ENCODE measurements at regions not wholly inside any gene's neighbourhood (a gene's known extent, or its start where the extent isn't known, plus 50 kb on each side); places are given as distances from the start of the nearest gene placed in this dataset.

DNA sequence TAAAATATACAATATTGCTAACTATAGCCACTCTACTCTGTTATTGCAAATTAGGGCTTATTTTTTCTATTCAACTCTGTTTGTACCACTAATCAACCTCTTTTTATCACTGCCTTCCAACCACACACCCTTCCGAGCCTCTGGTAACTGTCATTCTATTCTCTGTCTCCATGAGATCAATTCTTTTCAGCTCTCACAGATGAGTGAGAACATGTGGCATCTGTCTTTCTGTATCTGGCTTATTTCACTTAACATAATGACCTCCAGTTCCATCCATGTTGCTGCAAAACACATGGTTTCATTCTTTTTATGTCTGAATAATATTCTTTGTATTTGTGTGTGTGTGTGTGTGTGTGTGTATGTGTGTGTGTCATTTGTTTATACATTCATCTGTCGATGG lies 350.1 kb upstream of the DACH1 start:
- intact Hi-C loops (cut with DNase I, micrococcal nuclease), result no loop called here
- peaks cover 6% of the 10 kb centered on the region for H3K9me3 Mint-ChIP-seq
- no peaks in the 10 kb centered on the region for H3K4me1 Mint-ChIP-seq (ENCODE audit: low read depth)
- DNase-seq (no peak), ATAC-seq (ENCODE audit: poor library complexity) (no peak)
- Histone ChIP-seq H3K4me1 (ENCODE audit: insufficient read depth, low read length) (no peaks in the 10 kb centered on the region), H3K27me3 (ENCODE audit: control insufficient read depth in 1 of 2, insufficient read depth in 2 of 2, low read length in 2 of 2) (no peaks in the 10 kb centered on the region), H3K27ac (ENCODE audit: low read depth in 1 of 2, low read length in 2 of 2) (no peak overlapping the region), H3K9me3 (ENCODE audit: control insufficient read depth in 1 of 2, insufficient read depth in 1 of 2, low read length in 2 of 2) (peaks cover 0 to 13% of the 10 kb centered on the region in 2 experiments), H3K36me3 (ENCODE audit: insufficient read depth, low read length) (no peaks in the 10 kb centered on the region), H3K4me3 (ENCODE audit: low read length) (no peak overlapping the region)
- POLR2A ChIA-PET, result no interaction called here
- no peak overlapping the region for H3K4me3 Mint-ChIP-seq
- no peaks in the 10 kb centered on the region for H3K36me3 Mint-ChIP-seq (ENCODE audit: low read depth)
- CTCF ChIA-PET, result no interaction called here
- no peak overlapping the region for H3K27ac Mint-ChIP-seq
- TF ChIP-seq, protein P1, sequence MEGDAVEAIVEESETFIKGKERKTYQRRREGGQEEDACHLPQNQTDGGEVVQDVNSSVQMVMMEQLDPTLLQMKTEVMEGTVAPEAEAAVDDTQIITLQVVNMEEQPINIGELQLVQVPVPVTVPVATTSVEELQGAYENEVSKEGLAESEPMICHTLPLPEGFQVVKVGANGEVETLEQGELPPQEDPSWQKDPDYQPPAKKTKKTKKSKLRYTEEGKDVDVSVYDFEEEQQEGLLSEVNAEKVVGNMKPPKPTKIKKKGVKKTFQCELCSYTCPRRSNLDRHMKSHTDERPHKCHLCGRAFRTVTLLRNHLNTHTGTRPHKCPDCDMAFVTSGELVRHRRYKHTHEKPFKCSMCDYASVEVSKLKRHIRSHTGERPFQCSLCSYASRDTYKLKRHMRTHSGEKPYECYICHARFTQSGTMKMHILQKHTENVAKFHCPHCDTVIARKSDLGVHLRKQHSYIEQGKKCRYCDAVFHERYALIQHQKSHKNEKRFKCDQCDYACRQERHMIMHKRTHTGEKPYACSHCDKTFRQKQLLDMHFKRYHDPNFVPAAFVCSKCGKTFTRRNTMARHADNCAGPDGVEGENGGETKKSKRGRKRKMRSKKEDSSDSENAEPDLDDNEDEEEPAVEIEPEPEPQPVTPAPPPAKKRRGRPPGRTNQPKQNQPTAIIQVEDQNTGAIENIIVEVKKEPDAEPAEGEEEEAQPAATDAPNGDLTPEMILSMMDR (IDR thresholded peaks at IDR 0.05), result no peak
- H3K27me3 Mint-ChIP-seq, result no peaks in the 10 kb centered on the region

- intact Hi-C loops (cut with DNase I, micrococcal nuclease), result no loop called here
- DNase-seq (no peak), ATAC-seq (ENCODE audit: poor library complexity) (no peak)
- H3K4me3 Mint-ChIP-seq, result no peak overlapping the region
- CTCF ChIA-PET, result no interaction called here
- H3K27me3 ChIP-seq (ENCODE audit: control insufficient read depth in 1 of 2, insufficient read depth in 2 of 2, low read length in 2 of 2), result no peaks in the 10 kb centered on the region
- no peak overlapping the region for H3K4me3 ChIP-seq (ENCODE audit: low read length)
- TF ChIP-seq, protein P1 (IDR thresholded peaks at IDR 0.05), result no peak
- no peaks in the 10 kb centered on the region for H3K9me3 Mint-ChIP-seq
- no peaks in the 10 kb centered on the region for H3K9me3 ChIP-seq (ENCODE audit: control insufficient read depth in 1 of 2, insufficient read depth in 1 of 2, low read length in 2 of 2)
- no peak overlapping the region for H3K27ac ChIP-seq (ENCODE audit: low read depth in 1 of 2, low read length in 2 of 2)
- H3K4me1 Mint-ChIP-seq (ENCODE audit: low read depth), result no peaks in the 10 kb centered on the region
- no peaks in the 10 kb centered on the region for H3K4me1 ChIP-seq (ENCODE audit: insufficient read depth, low read length)
- H3K27ac Mint-ChIP-seq, result no peak overlapping the region
- POLR2A ChIA-PET, result no interaction called here
- H3K27me3 Mint-ChIP-seq, result no peaks in the 10 kb centered on the region
- no peaks in the 10 kb centered on the region for H3K36me3 Mint-ChIP-seq (ENCODE audit: low read depth)
- no peaks in the 10 kb centered on the region for H3K36me3 ChIP-seq (ENCODE audit: insufficient read depth, low read length)
These were observed 341.2 kb upstream of the DACH1 start for GRCh38 chr13:72208112-72208645.

- H3K27ac ChIP-seq (ENCODE audit: low read depth in 1 of 2, low read length in 2 of 2), result no peak overlapping the region
- ChIA-PET CTCF (no interaction called here), POLR2A (no interaction called here)
- TF ChIP-seq, protein P1 (IDR thresholded peaks at IDR 0.05), result no peak
- no peaks in the 10 kb centered on the region for H3K9me3 ChIP-seq (ENCODE audit: control insufficient read depth in 1 of 2, insufficient read depth in 1 of 2, low read length in 2 of 2)
- H3K4me1 ChIP-seq (ENCODE audit: insufficient read depth, low read length), result no peaks in the 10 kb centered on the region
- Mint-ChIP-seq H3K4me1 (ENCODE audit: low read depth) (no peaks in the 10 kb centered on the region), H3K4me3 (no peak overlapping the region), H3K36me3 (ENCODE audit: low read depth) (no peaks in the 10 kb centered on the region), H3K27me3 (no peaks in the 10 kb centered on the region), H3K27ac (no peak overlapping the region), H3K9me3 (no peaks in the 10 kb centered on the region)
- H3K4me3 ChIP-seq (ENCODE audit: low read length), result no peak overlapping the region
- intact Hi-C loops (cut with DNase I, micrococcal nuclease), result no loop called here
- H3K36me3 ChIP-seq (ENCODE audit: insufficient read depth, low read length), result no peaks in the 10 kb centered on the region
- DNase-seq (no peak), ATAC-seq (ENCODE audit: poor library complexity) (no peak)
- H3K27me3 ChIP-seq (ENCODE audit: control insufficient read depth in 1 of 2, insufficient read depth in 2 of 2, low read length in 2 of 2), result no peaks in the 10 kb centered on the region
These were observed 338.8 kb upstream of the DACH1 start for GRCh38 chr13:72205773-72206172.
